ENCODE measurements at regions not wholly inside any gene's neighbourhood (a gene's known extent, or its start where the extent isn't known, plus 50 kb on each side); places are given as distances from the start of the nearest gene placed in this dataset.
"Not testable (repeated sequence)": the region's sequence is repeated elsewhere in the genome, so short reads cannot be mapped to it uniquely, and the experiment has no call there.

GRCh38 chr9:26500471-26500870, 392.1 kb downstream of the CAAP1 start:
- Histone ChIP-seq H4K20me1 (ENCODE audit: insufficient read depth) (no peaks in the 10 kb centered on the region), H3K9me2 (no peaks in the 10 kb centered on the region), H3K79me2 (ENCODE audit: insufficient read depth) (no peaks in the 10 kb centered on the region), H3K4me3 (ENCODE audit: low read depth in 2 of 2, low read length in 1 of 2) (no peak overlapping the region), H3K4me2 (no peak overlapping the region), H3K27ac (ENCODE audit: low read depth in 2 of 2, low read length in 1 of 2) (no peak overlapping the region), H3K27me3 (ENCODE audit: insufficient read depth) (no peaks in the 10 kb centered on the region), H3K9ac (no peak overlapping the region), H2AFZ (ENCODE audit: low read depth) (no peak overlapping the region), H3K4me1 (ENCODE audit: control insufficient read depth in 1 of 2, insufficient read depth in 2 of 2, low read depth in 1 of 2, low read length in 1 of 2) (no peaks in the 10 kb centered on the region), H3F3A (replicated peaks; ENCODE audit: insufficient read depth) (no peaks in the 10 kb centered on the region), H3K36me3 (replicated peaks in 1 of 2; ENCODE audit: control insufficient read depth in 1 of 2, insufficient read depth in 2 of 2, low read length in 1 of 2) (no peaks in the 10 kb centered on the region), H3K9me3 (no peaks in the 10 kb centered on the region)
- CTCF ChIA-PET = no interaction called here
- TF ChIP-seq NRF1 (IDR thresholded peaks at IDR 0.05; ENCODE audit: low read depth, low read length) = no peak
- no peak for TF ChIP-seq FOSL2 (IDR thresholded peaks at IDR 0.05; ENCODE audit: borderline replicate concordance, low read depth)
- TF ChIP-seq TAF1 (IDR thresholded peaks at IDR 0.05; ENCODE audit: borderline replicate concordance, low read depth, low read length) = no peak
- TF ChIP-seq SIN3A (IDR thresholded peaks at IDR 0.05; ENCODE audit: borderline replicate concordance, low read depth, low read length) = no peak
- POLR2A ChIA-PET = no interaction called here
- DNase-seq = no peak
- WGBS (ENCODE audit: low lambda C conversion rate) = 17% methylated on average over 3 of the region's 3 CpGs

DNA sequence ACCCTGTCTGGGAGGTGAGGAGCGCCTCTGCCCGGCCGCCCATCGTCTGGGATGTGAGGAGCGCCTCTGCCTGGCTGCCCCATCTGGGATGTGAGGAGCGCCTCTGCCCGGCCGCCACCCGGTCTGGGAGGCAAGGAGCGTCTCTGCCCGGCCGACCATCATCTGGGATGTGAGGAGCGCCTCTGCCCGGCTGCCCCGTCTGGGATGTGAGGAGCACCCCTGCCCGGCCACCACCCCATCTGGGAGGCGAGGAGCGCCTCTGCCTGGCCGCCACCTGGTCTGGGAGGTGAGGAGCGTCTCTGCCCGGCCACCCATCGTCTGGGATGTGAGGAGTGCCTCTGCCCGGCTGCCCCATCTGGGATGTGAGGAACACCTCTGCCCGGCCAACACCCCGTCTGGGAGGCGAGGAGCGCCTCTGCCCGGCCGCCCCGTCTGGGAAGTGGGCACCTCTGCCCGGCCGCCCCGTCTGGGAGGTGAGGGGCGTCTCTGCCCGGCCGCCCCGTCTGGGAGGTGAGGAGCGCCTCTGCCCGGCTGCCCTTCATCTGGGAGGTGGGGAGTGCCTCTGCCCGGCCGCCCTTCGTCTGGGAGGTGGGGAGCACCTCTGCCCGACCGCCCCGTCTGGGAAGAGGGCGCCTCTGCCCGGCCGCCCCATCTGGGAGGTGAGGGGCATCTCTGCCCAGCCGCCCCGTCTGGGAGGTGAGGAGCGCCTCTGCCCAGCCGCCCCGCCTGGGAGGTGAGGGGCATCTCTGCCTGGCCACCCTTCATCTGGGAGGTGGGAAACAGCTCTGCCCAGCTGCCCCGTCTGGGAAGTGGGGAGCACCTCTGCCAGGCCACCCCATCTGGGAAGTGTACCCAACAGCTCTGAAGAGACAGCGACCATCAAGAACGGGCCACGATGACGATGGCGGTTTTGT, 399.7 kb downstream of the CAAP1 start:
- H4K20me1 ChIP-seq (ENCODE audit: insufficient read depth); H3K4me3 ChIP-seq (ENCODE audit: low read depth in 2 of 2, low read length in 1 of 2); H3K27ac ChIP-seq (ENCODE audit: low read depth in 2 of 2, low read length in 1 of 2); H2AFZ ChIP-seq (ENCODE audit: low read depth); POLR2A ChIA-PET; H3K36me3 ChIP-seq (replicated peaks in 1 of 2; ENCODE audit: control insufficient read depth in 1 of 2, insufficient read depth in 2 of 2, low read length in 1 of 2); H3K4me2 ChIP-seq; CTCF ChIA-PET; H3K9ac ChIP-seq; H3K27me3 ChIP-seq (ENCODE audit: insufficient read depth); H3K9me2 ChIP-seq; H3F3A ChIP-seq (replicated peaks; ENCODE audit: insufficient read depth); DNase-seq; H3K79me2 ChIP-seq (ENCODE audit: insufficient read depth); H3K4me1 ChIP-seq (ENCODE audit: control insufficient read depth in 1 of 2, insufficient read depth in 2 of 2, low read depth in 1 of 2, low read length in 1 of 2); H3K9me3 ChIP-seq: not testable (repeated sequence)
- 74% methylated on average over 6 of the region's 59 CpGs for WGBS (ENCODE audit: low lambda C conversion rate)

DNA sequence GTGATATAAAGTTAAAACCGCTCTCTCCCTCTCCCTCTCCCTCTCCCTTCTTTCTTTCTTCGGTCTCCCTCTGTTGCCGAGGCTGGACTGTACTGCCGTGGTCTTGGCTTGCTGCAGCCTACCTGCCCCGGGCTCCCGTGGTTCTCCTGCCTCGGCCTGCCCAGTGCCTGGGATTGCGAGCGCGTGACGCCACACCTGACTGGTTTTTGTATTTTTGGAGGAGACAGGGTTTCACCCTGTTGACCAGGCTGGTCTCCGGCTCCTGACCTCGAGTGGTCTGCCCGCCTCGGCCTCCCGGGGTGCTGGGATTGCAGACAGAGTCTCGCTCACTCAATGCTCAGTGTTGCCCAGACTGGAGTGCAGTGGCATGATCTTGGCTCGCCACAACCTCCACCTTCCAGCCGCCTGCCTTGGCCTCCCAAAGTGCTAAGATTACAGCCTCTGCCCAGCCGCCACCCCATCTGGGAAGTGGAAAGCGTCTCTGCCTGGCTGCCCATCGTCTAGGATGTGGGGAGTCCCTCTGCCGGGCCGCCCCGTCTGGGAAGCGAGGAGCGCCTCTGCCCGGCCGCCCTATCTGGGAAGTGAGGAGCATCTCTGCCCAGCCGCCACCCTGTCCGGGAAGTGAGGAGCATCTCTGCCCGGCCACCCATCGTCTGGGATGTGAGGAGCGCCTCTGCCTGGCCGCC, 400.5 kb downstream of the CAAP1 start:
- H3K9me3 ChIP-seq; H3K4me2 ChIP-seq; CTCF ChIA-PET; H3F3A ChIP-seq (replicated peaks; ENCODE audit: insufficient read depth); H3K9me2 ChIP-seq; H2AFZ ChIP-seq (ENCODE audit: low read depth); H3K4me1 ChIP-seq (ENCODE audit: control insufficient read depth in 1 of 2, insufficient read depth in 2 of 2, low read depth in 1 of 2, low read length in 1 of 2); H4K20me1 ChIP-seq (ENCODE audit: insufficient read depth); H3K27me3 ChIP-seq (ENCODE audit: insufficient read depth); H3K4me3 ChIP-seq (ENCODE audit: low read depth in 2 of 2, low read length in 1 of 2); H3K27ac ChIP-seq (ENCODE audit: low read depth in 2 of 2, low read length in 1 of 2); H3K36me3 ChIP-seq (replicated peaks in 1 of 2; ENCODE audit: control insufficient read depth in 1 of 2, insufficient read depth in 2 of 2, low read length in 1 of 2); POLR2A ChIA-PET; DNase-seq; H3K79me2 ChIP-seq (ENCODE audit: insufficient read depth); H3K9ac ChIP-seq: not testable (repeated sequence)
- 56% methylated on average over 22 of the region's 35 CpGs for WGBS (ENCODE audit: low lambda C conversion rate)

Measured in SK-N-SH (cell line).